Cardiac fibroblast (primary cell): ENCODE measurements at regions not wholly inside any gene's neighbourhood (a gene's known extent, or its start where the extent isn't known, plus 50 kb on each side); places are given as distances from the start of the nearest gene placed in this dataset.

Source experiments
- DNase-seq, 2 donors: peaks; one replicate each; pipeline versions ENCODE4 v3.0.0 to v3.0.0-alpha.2; 2010; ENCODE audit warnings: low read depth in 2 of 2
- H3K4me3 ChIP-seq, 2 donors: replicated peaks in 1 of 2; 1 replicate in 1 of 2; 2 replicates in 1 of 2; pipeline ENCODE4 v1.5.1; 2011; ENCODE audit warnings: low read depth in 2 of 2, low read length in 2 of 2, mild to moderate bottlenecking in 2 of 2, moderate library complexity in 1 of 2
- CTCF ChIP-seq: IDR thresholded peaks from one replicate; pipeline ENCODE4 v1.5.1; 2011; ENCODE audit warnings: low read depth, mild to moderate bottlenecking, low read length, inconsistent platforms

DNA sequence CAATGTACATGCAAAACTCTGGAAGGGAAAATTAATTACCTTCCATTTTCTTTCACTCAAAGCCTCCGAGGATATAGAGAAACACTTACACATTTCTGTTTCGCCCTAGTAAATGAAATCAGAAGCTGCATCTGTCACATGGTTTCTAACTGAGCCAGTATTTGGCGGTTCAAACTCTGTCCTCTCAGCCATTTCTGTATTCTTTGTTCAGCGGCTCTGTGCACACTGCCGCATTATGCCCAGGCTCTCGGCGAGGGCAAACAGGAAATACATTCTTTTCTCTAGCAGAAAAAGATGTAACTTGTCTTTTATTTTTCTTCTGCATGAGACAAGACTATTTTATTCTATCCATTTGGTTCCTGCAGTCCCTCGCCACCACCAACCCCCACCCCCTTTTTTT is 71.4 kb upstream of the GPM6B start:
- no peak for DNase-seq
- H3K4me3 ChIP-seq, result no peak overlapping the region
- no peak for TF ChIP-seq CTCF

GRCh38 chrX:13885591-13885990 is 68.7 kb upstream of the GPM6B start:
- no peak overlapping the region for H3K4me3 ChIP-seq
- no peak for DNase-seq
- TF ChIP-seq CTCF, result no peak

DNA sequence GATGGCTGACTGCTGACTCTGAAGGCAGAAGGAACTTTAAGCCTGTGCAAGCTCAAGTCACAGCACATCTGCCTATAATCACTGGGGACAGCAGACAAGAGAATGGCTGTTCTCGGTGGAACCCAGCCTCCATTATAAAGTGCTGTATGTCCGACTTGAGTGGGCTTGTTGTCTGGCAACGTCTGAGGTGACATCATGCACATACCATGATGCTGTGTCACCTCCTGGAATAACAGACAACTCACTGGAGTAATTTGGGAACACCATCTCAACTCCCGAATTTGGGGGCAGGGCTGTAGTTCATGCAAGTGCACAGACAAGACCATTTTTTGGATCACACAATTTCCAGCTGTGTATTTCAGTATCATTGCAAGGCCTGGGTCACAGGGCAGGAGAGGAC is 59.8 kb upstream of the GPM6B start:
- no peak overlapping the region for H3K4me3 ChIP-seq
- TF ChIP-seq CTCF, result no peak
- peak; percentile 50 to 72 for DNase-seq

DNA sequence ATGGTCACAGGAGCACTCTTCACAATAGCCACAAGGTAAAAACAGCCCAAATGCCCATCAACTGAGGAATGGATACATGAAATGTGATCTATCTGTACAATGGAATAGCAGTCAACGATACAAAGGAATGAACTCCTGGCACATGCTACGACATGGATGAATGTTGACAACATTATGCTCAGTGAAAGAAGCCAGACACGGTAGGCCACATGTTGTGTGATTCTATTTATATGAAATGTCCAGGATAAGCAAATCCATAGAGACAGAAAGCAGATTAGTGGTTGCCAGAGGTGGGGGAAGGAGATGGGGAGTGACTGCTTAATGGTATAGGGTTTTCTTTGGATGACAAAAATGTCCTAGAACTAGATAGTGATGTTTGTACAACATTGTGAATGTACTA is 58.7 kb upstream of the GPM6B start:
- no peak overlapping the region for H3K4me3 ChIP-seq
- DNase-seq, result no peak
- TF ChIP-seq CTCF, result no peak

DNA sequence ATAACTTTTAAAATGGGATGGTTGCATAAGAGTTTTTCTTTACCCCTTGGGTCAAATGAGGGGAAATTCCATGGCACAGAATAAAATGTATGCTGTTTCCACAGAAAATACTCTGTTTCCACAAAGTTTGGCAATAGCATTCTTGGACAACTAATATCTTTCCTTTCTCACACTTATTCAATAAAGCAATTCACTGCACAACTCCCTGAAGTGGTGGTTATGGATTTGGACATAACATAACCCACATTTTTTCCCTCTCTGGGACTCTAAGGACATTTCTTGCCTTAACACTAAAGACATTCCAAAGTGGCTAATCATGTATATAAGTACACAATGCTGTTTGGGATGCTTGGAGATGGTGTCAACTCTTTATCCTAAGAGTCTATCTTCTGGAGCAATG is 51.7 kb upstream of the GPM6B start:
- peak; percentile 81 to 84 for DNase-seq
- H3K4me3 ChIP-seq, result no peak overlapping the region
- no peak for TF ChIP-seq CTCF
